ENCODE measurements at regions not wholly inside any gene's neighbourhood (a gene's known extent, or its start where the extent isn't known, plus 50 kb on each side); places are given as distances from the start of the nearest gene placed in this dataset.

DNA sequence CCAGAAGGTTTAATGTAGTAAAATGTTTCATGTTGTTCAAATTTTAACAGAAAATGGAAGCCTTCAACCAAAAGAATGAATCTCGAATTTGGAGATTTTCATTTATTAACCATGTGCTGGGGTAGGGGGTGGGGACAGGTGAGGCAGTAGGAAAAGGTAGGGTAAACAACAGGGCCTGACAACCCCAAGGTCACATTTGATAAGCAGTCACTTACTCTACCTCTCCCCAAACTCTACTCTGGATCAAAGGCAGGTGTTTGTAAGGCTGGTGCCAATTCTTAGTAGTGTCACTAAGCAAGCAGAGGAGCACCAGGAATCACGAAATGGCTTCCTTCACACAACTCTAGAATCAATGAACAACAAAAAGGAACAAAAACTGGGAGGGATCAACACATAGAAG is 138.0 kb downstream of the ZFAND4 start (continued):
- TF ChIP-seq, protein P1, sequence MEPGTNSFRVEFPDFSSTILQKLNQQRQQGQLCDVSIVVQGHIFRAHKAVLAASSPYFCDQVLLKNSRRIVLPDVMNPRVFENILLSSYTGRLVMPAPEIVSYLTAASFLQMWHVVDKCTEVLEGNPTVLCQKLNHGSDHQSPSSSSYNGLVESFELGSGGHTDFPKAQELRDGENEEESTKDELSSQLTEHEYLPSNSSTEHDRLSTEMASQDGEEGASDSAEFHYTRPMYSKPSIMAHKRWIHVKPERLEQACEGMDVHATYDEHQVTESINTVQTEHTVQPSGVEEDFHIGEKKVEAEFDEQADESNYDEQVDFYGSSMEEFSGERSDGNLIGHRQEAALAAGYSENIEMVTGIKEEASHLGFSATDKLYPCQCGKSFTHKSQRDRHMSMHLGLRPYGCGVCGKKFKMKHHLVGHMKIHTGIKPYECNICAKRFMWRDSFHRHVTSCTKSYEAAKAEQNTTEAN (CRISPR knock-in tag; IDR thresholded peaks at IDR 0.05): no peak
- TF ChIP-seq RELA (CRISPR knock-in tag; IDR thresholded peaks at IDR 0.05; ENCODE audit: borderline replicate concordance) (no peak), KAT7 (CRISPR knock-in tag; IDR thresholded peaks at IDR 0.05; ENCODE audit: borderline replicate concordance) (no peak), RORB (CRISPR knock-in tag; IDR thresholded peaks at IDR 0.05) (no peak), NFATC4 (CRISPR knock-in tag; IDR thresholded peaks at IDR 0.05) (no peak), JAZF1 (CRISPR knock-in tag; IDR thresholded peaks at IDR 0.05) (no peak), CBFB (CRISPR knock-in tag; IDR thresholded peaks at IDR 0.05; ENCODE audit: low read depth) (no peak), ZNF416 (CRISPR knock-in tag; IDR thresholded peaks at IDR 0.05) (no peak)
- TF ChIP-seq, protein P2, sequence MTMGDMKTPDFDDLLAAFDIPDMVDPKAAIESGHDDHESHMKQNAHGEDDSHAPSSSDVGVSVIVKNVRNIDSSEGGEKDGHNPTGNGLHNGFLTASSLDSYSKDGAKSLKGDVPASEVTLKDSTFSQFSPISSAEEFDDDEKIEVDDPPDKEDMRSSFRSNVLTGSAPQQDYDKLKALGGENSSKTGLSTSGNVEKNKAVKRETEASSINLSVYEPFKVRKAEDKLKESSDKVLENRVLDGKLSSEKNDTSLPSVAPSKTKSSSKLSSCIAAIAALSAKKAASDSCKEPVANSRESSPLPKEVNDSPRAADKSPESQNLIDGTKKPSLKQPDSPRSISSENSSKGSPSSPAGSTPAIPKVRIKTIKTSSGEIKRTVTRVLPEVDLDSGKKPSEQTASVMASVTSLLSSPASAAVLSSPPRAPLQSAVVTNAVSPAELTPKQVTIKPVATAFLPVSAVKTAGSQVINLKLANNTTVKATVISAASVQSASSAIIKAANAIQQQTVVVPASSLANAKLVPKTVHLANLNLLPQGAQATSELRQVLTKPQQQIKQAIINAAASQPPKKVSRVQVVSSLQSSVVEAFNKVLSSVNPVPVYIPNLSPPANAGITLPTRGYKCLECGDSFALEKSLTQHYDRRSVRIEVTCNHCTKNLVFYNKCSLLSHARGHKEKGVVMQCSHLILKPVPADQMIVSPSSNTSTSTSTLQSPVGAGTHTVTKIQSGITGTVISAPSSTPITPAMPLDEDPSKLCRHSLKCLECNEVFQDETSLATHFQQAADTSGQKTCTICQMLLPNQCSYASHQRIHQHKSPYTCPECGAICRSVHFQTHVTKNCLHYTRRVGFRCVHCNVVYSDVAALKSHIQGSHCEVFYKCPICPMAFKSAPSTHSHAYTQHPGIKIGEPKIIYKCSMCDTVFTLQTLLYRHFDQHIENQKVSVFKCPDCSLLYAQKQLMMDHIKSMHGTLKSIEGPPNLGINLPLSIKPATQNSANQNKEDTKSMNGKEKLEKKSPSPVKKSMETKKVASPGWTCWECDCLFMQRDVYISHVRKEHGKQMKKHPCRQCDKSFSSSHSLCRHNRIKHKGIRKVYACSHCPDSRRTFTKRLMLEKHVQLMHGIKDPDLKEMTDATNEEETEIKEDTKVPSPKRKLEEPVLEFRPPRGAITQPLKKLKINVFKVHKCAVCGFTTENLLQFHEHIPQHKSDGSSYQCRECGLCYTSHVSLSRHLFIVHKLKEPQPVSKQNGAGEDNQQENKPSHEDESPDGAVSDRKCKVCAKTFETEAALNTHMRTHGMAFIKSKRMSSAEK (CRISPR knock-in tag; IDR thresholded peaks at IDR 0.05; ENCODE audit: borderline replicate concordance): no peak
- TF ChIP-seq, protein P3, sequence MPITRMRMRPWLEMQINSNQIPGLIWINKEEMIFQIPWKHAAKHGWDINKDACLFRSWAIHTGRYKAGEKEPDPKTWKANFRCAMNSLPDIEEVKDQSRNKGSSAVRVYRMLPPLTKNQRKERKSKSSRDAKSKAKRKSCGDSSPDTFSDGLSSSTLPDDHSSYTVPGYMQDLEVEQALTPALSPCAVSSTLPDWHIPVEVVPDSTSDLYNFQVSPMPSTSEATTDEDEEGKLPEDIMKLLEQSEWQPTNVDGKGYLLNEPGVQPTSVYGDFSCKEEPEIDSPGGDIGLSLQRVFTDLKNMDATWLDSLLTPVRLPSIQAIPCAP (CRISPR knock-in tag; IDR thresholded peaks at IDR 0.05): no peak

DNA sequence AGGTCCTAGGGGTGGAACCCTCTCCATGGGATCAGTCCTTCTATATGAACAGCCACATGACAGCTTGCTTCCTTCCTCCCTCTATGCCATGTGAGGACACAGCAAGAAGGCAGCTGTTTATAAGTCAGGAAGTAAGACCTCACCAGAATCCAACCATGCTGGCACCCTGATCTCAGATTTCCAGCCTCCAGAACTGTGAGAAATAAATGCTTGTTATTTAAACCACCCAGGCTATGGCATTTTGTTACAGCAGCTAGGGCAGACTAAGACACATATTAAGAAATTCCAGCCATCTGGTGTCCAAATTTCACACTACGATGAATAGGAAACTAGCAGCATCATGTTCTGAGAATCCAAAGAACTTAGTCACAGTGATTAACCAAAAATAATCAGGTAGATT is 140.1 kb downstream of the ZFAND4 start:
- Mint-ChIP-seq H3K27me3 (ENCODE audit: low read depth) (no peaks in the 10 kb centered on the region), H3K4me1 (no peaks in the 10 kb centered on the region), H3K9me3 (no peaks in the 10 kb centered on the region), H3K4me3 (no peak overlapping the region), H3K27ac (no peak overlapping the region), H3K36me3 (no peaks in the 10 kb centered on the region)
- ChIA-PET CTCF (interaction anchor here (0.5 kb wide), 1 partner anchor 65 kb away, joined by 3 read pairs; no protein-coding TSS in a partner anchor), POLR2A (no interaction called here)
- DNase-seq (ENCODE audit: low spot score) (no peak), ATAC-seq (no peak)
- TF ChIP-seq OVOL2 (CRISPR knock-in tag; IDR thresholded peaks at IDR 0.05; ENCODE audit: borderline replicate concordance) (no peak), CBFB (CRISPR knock-in tag; IDR thresholded peaks at IDR 0.05; ENCODE audit: low read depth) (no peak), RORB (CRISPR knock-in tag; IDR thresholded peaks at IDR 0.05) (no peak), CREM (CRISPR knock-in tag; IDR thresholded peaks at IDR 0.05) (no peak), NFATC4 (CRISPR knock-in tag; IDR thresholded peaks at IDR 0.05) (no peak), MYBL2 (CRISPR knock-in tag; IDR thresholded peaks at IDR 0.05) (no peak), ATF1 (CRISPR knock-in tag; IDR thresholded peaks at IDR 0.05) (no peak)
- TF ChIP-seq, protein P4, sequence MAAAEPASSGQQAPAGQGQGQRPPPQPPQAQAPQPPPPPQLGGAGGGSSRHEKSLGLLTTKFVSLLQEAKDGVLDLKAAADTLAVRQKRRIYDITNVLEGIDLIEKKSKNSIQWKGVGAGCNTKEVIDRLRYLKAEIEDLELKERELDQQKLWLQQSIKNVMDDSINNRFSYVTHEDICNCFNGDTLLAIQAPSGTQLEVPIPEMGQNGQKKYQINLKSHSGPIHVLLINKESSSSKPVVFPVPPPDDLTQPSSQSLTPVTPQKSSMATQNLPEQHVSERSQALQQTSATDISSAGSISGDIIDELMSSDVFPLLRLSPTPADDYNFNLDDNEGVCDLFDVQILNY (CRISPR knock-in tag; IDR thresholded peaks at IDR 0.05): no peak
- TF ChIP-seq, protein P5, sequence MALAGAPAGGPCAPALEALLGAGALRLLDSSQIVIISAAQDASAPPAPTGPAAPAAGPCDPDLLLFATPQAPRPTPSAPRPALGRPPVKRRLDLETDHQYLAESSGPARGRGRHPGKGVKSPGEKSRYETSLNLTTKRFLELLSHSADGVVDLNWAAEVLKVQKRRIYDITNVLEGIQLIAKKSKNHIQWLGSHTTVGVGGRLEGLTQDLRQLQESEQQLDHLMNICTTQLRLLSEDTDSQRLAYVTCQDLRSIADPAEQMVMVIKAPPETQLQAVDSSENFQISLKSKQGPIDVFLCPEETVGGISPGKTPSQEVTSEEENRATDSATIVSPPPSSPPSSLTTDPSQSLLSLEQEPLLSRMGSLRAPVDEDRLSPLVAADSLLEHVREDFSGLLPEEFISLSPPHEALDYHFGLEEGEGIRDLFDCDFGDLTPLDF (CRISPR knock-in tag; IDR thresholded peaks at IDR 0.05): no peak
- TF ChIP-seq, protein P6, sequence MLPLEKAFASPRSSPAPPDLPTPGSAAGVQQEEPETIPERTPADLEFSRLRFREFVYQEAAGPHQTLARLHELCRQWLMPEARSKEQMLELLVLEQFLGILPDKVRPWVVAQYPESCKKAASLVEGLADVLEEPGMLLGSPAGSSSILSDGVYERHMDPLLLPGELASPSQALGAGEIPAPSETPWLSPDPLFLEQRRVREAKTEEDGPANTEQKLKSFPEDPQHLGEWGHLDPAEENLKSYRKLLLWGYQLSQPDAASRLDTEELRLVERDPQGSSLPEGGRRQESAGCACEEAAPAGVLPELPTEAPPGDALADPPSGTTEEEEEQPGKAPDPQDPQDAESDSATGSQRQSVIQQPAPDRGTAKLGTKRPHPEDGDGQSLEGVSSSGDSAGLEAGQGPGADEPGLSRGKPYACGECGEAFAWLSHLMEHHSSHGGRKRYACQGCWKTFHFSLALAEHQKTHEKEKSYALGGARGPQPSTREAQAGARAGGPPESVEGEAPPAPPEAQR (CRISPR knock-in tag; IDR thresholded peaks at IDR 0.05): no peak
